Activated naive CD4-positive, alpha-beta T cell treated with anti-CD3 and anti-CD28 coated beads, Interleukin-2, amount 50 U/mL, for 16 hours (primary cell): ENCODE measurements at regions not wholly inside any gene's neighbourhood (a gene's known extent, or its start where the extent isn't known, plus 50 kb on each side); places are given as distances from the start of the nearest gene placed in this dataset.
A peak's percentile ranks its signal among the peaks of the same experiment; 100 is the strongest.
"Not testable (repeated sequence)": the region's sequence is repeated elsewhere in the genome, so short reads cannot be mapped to it uniquely, and the experiment has no call there.

ENCODE experiments used
- DNase-seq: peaks from one replicate; pipeline ENCODE4 v3.0.0-alpha.2; 2020

GRCh38 chr16:13829697-13830299 lies 90.2 kb upstream of the ERCC4 start:
- no peak for DNase-seq

- DNase-seq = no peak
These were observed 86.4 kb upstream of the ERCC4 start for GRCh38 chr16:13833515-13833914.

- no peak for DNase-seq
These were observed 84.6 kb upstream of the ERCC4 start for GRCh38 chr16:13835387-13835786.

GRCh38 chr16:13835935-13836730 lies 83.8 kb upstream of the ERCC4 start:
- DNase-seq = no peak

GRCh38 chr16:13838401-13839190 lies 81.4 kb upstream of the ERCC4 start:
- no peak for DNase-seq

GRCh38 chr16:13839577-13839976 lies 80.4 kb upstream of the ERCC4 start:
- no peak for DNase-seq

DNA sequence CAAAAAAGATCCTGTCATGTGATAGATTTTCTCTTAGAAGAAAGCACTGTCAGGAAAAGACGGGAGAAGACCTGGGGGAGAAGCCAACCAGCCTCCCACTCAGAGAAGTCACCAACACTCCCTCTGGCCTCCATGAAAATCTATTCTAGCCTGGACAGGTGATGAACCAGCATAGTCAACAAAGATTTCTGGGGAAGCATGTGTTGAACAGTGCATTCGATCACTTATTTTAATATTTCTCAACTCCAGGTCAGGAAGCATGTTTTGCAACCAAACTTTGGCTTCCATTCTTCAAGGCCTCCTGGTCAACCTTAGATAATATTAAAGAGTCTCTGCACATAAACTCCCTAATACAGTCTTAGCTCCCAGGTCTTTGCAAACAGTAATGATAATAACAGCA lies 74.7 kb upstream of the ERCC4 start:
- no peak for DNase-seq

GRCh38 chr16:13848795-13849194 lies 71.2 kb upstream of the ERCC4 start:
- DNase-seq = no peak

GRCh38 chr16:13850173-13850572 lies 69.8 kb upstream of the ERCC4 start:
- DNase-seq = not testable (repeated sequence)

GRCh38 chr16:13852827-13853226 lies 67.1 kb upstream of the ERCC4 start:
- DNase-seq = no peak

- DNase-seq = no peak
These were observed 63.6 kb upstream of the ERCC4 start for GRCh38 chr16:13856398-13856797.

DNA sequence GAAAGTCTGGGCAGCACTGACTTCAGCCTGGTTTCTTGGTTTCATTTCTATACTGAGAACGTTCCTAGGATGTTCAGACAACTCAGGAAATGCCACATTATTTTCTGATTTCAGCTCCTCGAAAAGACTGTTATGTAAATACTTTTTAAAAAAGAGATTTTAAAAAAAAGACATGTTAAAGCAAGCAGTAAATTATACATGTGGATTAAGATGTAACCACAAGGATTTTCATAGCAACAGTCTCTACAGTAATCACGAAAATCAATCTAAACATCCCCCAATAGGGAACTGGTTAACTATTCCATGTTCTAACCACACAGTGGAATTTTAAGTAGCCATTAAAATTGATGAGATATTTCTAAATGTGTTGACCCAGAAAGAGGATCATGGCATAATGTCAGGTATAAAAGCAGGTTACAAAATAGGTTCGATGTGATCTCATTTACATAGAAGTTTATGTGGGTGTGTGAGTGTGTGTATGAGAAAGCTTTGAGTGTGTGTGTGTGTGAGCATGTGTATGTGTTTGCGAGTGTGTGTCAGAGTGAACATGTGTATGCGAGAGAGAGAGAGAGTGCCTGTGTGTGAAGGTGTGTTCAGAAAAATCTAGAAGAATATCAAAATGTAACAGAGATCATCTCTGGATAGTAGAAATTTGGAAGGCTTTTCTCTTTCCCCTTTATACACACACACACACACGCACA lies 63.0 kb upstream of the ERCC4 start:
- no peak for DNase-seq

- no peak for DNase-seq
These were observed 60.9 kb upstream of the ERCC4 start for GRCh38 chr16:13858873-13859580.

GRCh38 chr16:13863075-13863765 lies 56.7 kb upstream of the ERCC4 start:
- DNase-seq = no peak

DNA sequence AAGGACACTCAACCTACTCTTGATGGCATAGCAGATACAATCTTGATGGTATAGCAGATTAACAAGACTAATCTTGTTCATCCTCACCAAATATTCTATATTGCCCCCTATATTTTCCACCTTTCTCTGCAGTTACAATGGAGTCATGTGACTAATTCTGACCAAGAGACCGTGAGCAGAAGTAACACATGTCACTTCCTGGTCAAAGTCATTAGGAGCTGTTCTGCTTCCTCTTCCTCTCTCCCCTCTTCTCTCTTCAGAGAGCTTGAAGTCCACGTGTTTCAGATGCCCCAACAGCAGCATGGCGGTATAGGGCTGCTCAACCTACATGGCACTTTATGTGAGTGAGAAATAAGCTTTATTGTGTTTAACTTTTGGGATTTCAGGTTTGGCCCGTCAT lies 55.3 kb upstream of the ERCC4 start:
- DNase-seq = no peak

GRCh38 chr16:13866073-13866472 lies 53.9 kb upstream of the ERCC4 start:
- DNase-seq = peak; percentile 34
